ENCODE measurements at regions not wholly inside any gene's neighbourhood (a gene's known extent, or its start where the extent isn't known, plus 50 kb on each side); places are given as distances from the start of the nearest gene placed in this dataset.

GRCh38 chr21:35748678-35749314, 311.5 kb downstream of the SETD4 start:
- no peaks in the 10 kb centered on the region for H3K79me2 ChIP-seq (ENCODE audit: insufficient read depth, low read length)

More at GRCh38 chr21:35748678-35749314, 311.5 kb downstream of the SETD4 start:
- Histone ChIP-seq H3K23ac (ENCODE audit: insufficient read length, low read depth, low read length) (no peak overlapping the region), H3K18ac (ENCODE audit: insufficient read length, low read depth, low read length) (no peak overlapping the region), H3K27me3 (ENCODE audit: insufficient read depth, low read length) (no peaks in the 10 kb centered on the region), H3K23me2 (ENCODE audit: insufficient read length, low read depth, low read length, poor library complexity, severe bottlenecking) (no peaks in the 10 kb centered on the region), H4K5ac (ENCODE audit: insufficient read length, low read depth, low read length) (no peak overlapping the region), H3K14ac (ENCODE audit: insufficient read depth, low read length) (no peak overlapping the region), H2BK12ac (ENCODE audit: insufficient read length, low read depth, low read length) (no peak overlapping the region), H2AFZ (ENCODE audit: low read length) (no peak overlapping the region), H3K4me1 (ENCODE audit: insufficient read depth, low read length) (no peaks in the 10 kb centered on the region), H2BK15ac (ENCODE audit: low read depth, low read length) (no peak overlapping the region), H4K91ac (ENCODE audit: insufficient read length, low read depth, low read length) (no peak overlapping the region), H3K27ac (ENCODE audit: insufficient read length, low read depth, low read length) (no peak overlapping the region), H2BK120ac (ENCODE audit: low read depth, low read length, poor library complexity, severe bottlenecking) (no peak overlapping the region), H3T11ph (ENCODE audit: low read length) (no peak overlapping the region), H4K20me1 (ENCODE audit: control insufficient read depth, insufficient read depth, insufficient read length) (no peaks in the 10 kb centered on the region), H3K4ac (ENCODE audit: low read depth, low read length) (no peak overlapping the region), H3K79me1 (ENCODE audit: insufficient read depth, low read depth, low read length, poor library complexity, severe bottlenecking) (no peaks in the 10 kb centered on the region), H2BK20ac (ENCODE audit: low read depth, low read length, poor library complexity, severe bottlenecking) (no peak overlapping the region), H3K9me3 (ENCODE audit: control insufficient read depth, low read depth, low read length) (no peaks in the 10 kb centered on the region), H2AK5ac (ENCODE audit: insufficient read length, low read length) (no peak overlapping the region), H4K8ac (replicated peaks; ENCODE audit: insufficient read length, low read depth, low read length) (no peak overlapping the region), H3K56ac (ENCODE audit: insufficient read length, low read depth, low read length) (no peak overlapping the region), H2BK5ac (ENCODE audit: insufficient read length, low read length) (no peak overlapping the region), H3K4me2 (ENCODE audit: insufficient read depth, insufficient read length, low read length) (no peak overlapping the region), H3K9ac (ENCODE audit: extremely low read depth, insufficient read length, low read length) (no peak overlapping the region)
- Mint-ChIP-seq H3K27ac (no peak overlapping the region), H3K36me3 (ENCODE audit: insufficient read depth in 1 of 3, low read depth in 3 of 3) (peaks cover 0 to 7% (median 2%) of the 10 kb centered on the region in 3 experiments; a peak in 4 of 7 replicates), H3K27me3 (ENCODE audit: low read depth) (peaks cover 8% of the 10 kb centered on the region; the same call in 1 of the 2 replicates), H3K4me1 (peaks cover 8 to 12% of the 10 kb centered on the region in 2 experiments), H3K4me3 (no peak overlapping the region), H3K9me3 (peaks cover 7 to 9% of the 10 kb centered on the region in 2 experiments; a peak in 4 of 5 replicates)
- TF ChIP-seq, protein P1, sequence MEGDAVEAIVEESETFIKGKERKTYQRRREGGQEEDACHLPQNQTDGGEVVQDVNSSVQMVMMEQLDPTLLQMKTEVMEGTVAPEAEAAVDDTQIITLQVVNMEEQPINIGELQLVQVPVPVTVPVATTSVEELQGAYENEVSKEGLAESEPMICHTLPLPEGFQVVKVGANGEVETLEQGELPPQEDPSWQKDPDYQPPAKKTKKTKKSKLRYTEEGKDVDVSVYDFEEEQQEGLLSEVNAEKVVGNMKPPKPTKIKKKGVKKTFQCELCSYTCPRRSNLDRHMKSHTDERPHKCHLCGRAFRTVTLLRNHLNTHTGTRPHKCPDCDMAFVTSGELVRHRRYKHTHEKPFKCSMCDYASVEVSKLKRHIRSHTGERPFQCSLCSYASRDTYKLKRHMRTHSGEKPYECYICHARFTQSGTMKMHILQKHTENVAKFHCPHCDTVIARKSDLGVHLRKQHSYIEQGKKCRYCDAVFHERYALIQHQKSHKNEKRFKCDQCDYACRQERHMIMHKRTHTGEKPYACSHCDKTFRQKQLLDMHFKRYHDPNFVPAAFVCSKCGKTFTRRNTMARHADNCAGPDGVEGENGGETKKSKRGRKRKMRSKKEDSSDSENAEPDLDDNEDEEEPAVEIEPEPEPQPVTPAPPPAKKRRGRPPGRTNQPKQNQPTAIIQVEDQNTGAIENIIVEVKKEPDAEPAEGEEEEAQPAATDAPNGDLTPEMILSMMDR (conservative IDR thresholded peaks at IDR 0.05), result no peak
- WGBS (ENCODE audit: extremely low coverage, insufficient read length, low lambda C conversion rate), result no CpG with 5 or more reads among the region's 3 CpGs
- no peak for DNase-seq

All from H9 (cell line).